ENCODE measurements at regions not wholly inside any gene's neighbourhood (a gene's known extent, or its start where the extent isn't known, plus 50 kb on each side); places are given as distances from the start of the nearest gene placed in this dataset.

- TF ChIP-seq CTCF (IDR thresholded peaks at IDR 0.05) (no peak), REST (IDR thresholded peaks at IDR 0.05; ENCODE audit: insufficient read depth in 1 of 2, low read depth in 2 of 2, low read length in 1 of 2) (no peak), POLR2AphosphoS5 (IDR thresholded peaks at IDR 0.05; ENCODE audit: low read depth, low read length) (no peak)
Observed at GRCh38 chr2:156680266-156680665, 244.1 kb downstream of the GPD2 start.
